Keratinocyte (primary cell): ENCODE measurements at regions not wholly inside any gene's neighbourhood (a gene's known extent, or its start where the extent isn't known, plus 50 kb on each side); places are given as distances from the start of the nearest gene placed in this dataset.

Experiments
- DNase-seq: peaks from one replicate; pipeline ENCODE4 v3.0.0-alpha.2; 2011; ENCODE audit warnings: low read depth, missing footprints, low spot score
- FAIRE-seq: peaks from 2 replicates; lab custom pipeline; 2011; peaks lifted over from hg19 to GRCh38; lab: Jason Lieb, UNC
- H2AFZ ChIP-seq: 2 replicates; pipeline ENCODE4 v1.6.0; 2012; ENCODE audit warnings: low read length, control low read depth, inconsistent platforms; ENCODE audit not compliant: control insufficient read depth
- H3K27ac ChIP-seq: 2 replicates; pipeline ENCODE4 v1.5.1; 2011; ENCODE audit warnings: low read length; ENCODE audit not compliant: control insufficient read depth, insufficient read depth
- H3K27me3 ChIP-seq: 3 replicates; pipeline ENCODE4 v1.6.0; 2011; ENCODE audit warnings: low read length; ENCODE audit not compliant: control insufficient read depth, insufficient read depth; ENCODE audit errors: extremely low read depth
- H3K36me3 ChIP-seq, 2 experiments: 2 replicates in 1 of 2; 3 replicates in 1 of 2; pipeline ENCODE4 v1.5.1; 2011; ENCODE audit warnings: low read length in 2 of 2, mild to moderate bottlenecking in 1 of 2; ENCODE audit not compliant: control insufficient read depth in 2 of 2, insufficient read depth in 2 of 2; ENCODE audit errors: extremely low read depth in 1 of 2
- H3K4me1 ChIP-seq: 3 replicates; pipeline ENCODE4 v1.5.1; 2011; ENCODE audit warnings: low read length; ENCODE audit not compliant: control insufficient read depth, insufficient read depth; ENCODE audit errors: extremely low read depth
- H3K4me2 ChIP-seq: 3 replicates; pipeline ENCODE4 v1.6.0; 2011; ENCODE audit warnings: low read depth, low read length; ENCODE audit not compliant: control insufficient read depth, insufficient read depth; ENCODE audit errors: extremely low read depth
- H3K4me3 ChIP-seq, 3 experiments: fragments of 200-600 bp in 1 of 3; sonication (generic) in 1 of 3; 2 replicates in 2 of 3; 3 replicates in 1 of 3; pipeline ENCODE4 v1.5.1; 2011 to 2016; ENCODE audit warnings: low read length in 3 of 3, mild to moderate bottlenecking in 3 of 3, control low read depth in 2 of 3, inconsistent platforms in 1 of 3, low read depth in 1 of 3, mixed read lengths in 1 of 3, mixed run types in 1 of 3, moderate library complexity in 1 of 3; ENCODE audit not compliant: control insufficient read depth in 2 of 3, insufficient read depth in 2 of 3; ENCODE audit errors: extremely low read depth in 1 of 3
- H3K79me2 ChIP-seq: 2 replicates; pipeline ENCODE4 v1.6.0; 2012; ENCODE audit warnings: low read length; ENCODE audit not compliant: control insufficient read depth, insufficient read depth
- H3K9ac ChIP-seq: 3 replicates; pipeline ENCODE4 v1.6.0; 2011; ENCODE audit warnings: low read length; ENCODE audit not compliant: control insufficient read depth, insufficient read depth; ENCODE audit errors: extremely low read depth
- H3K9me1 ChIP-seq: 3 replicates; pipeline ENCODE4 v1.6.0; 2011; ENCODE audit warnings: low read length; ENCODE audit not compliant: control insufficient read depth, insufficient read depth; ENCODE audit errors: extremely low read depth
- H3K9me3 ChIP-seq: 2 replicates; pipeline ENCODE4 v1.5.1; 2012; ENCODE audit warnings: low read depth, low read length; ENCODE audit not compliant: control insufficient read depth
- H4K20me1 ChIP-seq: 3 replicates; pipeline ENCODE4 v1.6.0; 2011; ENCODE audit warnings: low read length; ENCODE audit not compliant: control insufficient read depth, insufficient read depth; ENCODE audit errors: extremely low read depth
- CTCF ChIP-seq, 3 experiments: IDR thresholded peaks in 1 of 3; conservative IDR thresholded peaks in 1 of 3; optimal IDR thresholded peaks in 1 of 3; 2 replicates in 2 of 3; 3 replicates in 1 of 3; pipeline versions ENCODE3 to v1.5.1; 2011; ENCODE audit warnings: low read length in 3 of 3, mild to moderate bottlenecking in 3 of 3, moderate library complexity in 2 of 3, control low read depth in 1 of 3, inconsistent platforms in 1 of 3; ENCODE audit not compliant: insufficient read depth in 2 of 3; ENCODE audit errors: extremely low read depth in 1 of 3
- EZH2 ChIP-seq: IDR thresholded peaks from one replicate; pipeline ENCODE4 v1.6.1; 2012; ENCODE audit warnings: inconsistent platforms, mild to moderate bottlenecking, low read length, moderate library complexity
- dilution Hi-C: fragments of 300-500 bp; cut with MboI; formaldehyde crosslinking; loops from one replicate; pipeline ENCODE4 v1.7.0; 2020; ENCODE audit warnings: low sequenced_read_pairs; ENCODE audit not compliant: extremely low pct_ligation_motif_present

DNA sequence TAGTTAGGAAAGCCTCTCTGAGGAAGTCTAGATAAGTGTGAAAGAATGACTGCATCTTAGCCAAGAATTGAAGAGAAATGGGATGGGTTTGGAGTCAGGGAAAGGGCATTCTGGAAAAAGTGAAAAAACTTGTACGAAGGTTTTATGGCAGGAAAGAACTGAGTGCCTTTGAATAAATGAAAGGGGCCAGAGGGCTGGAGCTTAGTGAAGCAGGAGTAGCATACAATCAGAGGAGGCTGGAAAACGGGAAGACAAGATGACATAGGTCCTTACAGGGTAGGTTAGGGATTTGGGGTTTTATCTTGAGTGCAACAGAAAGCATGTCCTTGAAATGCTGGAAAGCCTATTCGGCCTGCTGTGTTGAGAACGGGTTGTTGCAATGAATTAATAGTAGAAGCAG is 152.6 kb upstream of the RND3 start:
- Histone ChIP-seq H3K4me2 (no peak overlapping the region), H3K9me1 (no peaks in the 10 kb centered on the region), H4K20me1 (no peaks in the 10 kb centered on the region), H3K36me3 (no peaks in the 10 kb centered on the region), H3K9ac (no peak overlapping the region), H3K27me3 (no peaks in the 10 kb centered on the region), H3K79me2 (no peaks in the 10 kb centered on the region), H3K4me3 (no peak overlapping the region), H2AFZ (no peak overlapping the region), H3K4me1 (peaks cover 6% of the 10 kb centered on the region), H3K9me3 (no peaks in the 10 kb centered on the region), H3K27ac (no peak overlapping the region)
- DNase-seq (no peak), FAIRE-seq (no peak)
- dilution Hi-C loops: no loop called here
- TF ChIP-seq CTCF (optimal IDR thresholded peaks at IDR 0.05 in 1 of 3, IDR thresholded peaks at IDR 0.05 in 1 of 3, conservative IDR thresholded peaks at IDR 0.05 in 1 of 3; ENCODE audit: extremely low read depth in 1 of 3, insufficient read depth in 2 of 3, low read length in 3 of 3) (no peak), EZH2 (no peak)

- no peak overlapping the region for H3K27ac ChIP-seq
- no peaks in the 10 kb centered on the region for H4K20me1 ChIP-seq
- no peak overlapping the region for H3K4me3 ChIP-seq
- no peak overlapping the region for H3K9ac ChIP-seq
- H3K9me1 ChIP-seq: no peaks in the 10 kb centered on the region
- TF ChIP-seq EZH2 (no peak), CTCF (optimal IDR thresholded peaks at IDR 0.05 in 1 of 3, IDR thresholded peaks at IDR 0.05 in 1 of 3, conservative IDR thresholded peaks at IDR 0.05 in 1 of 3; ENCODE audit: extremely low read depth in 1 of 3, insufficient read depth in 2 of 3, low read length in 3 of 3) (no peak)
- no peaks in the 10 kb centered on the region for H3K36me3 ChIP-seq
- no peaks in the 10 kb centered on the region for H3K79me2 ChIP-seq
- dilution Hi-C loops: no loop called here
- H3K4me1 ChIP-seq: peaks cover 4% of the 10 kb centered on the region
- no peak for FAIRE-seq
- no peaks in the 10 kb centered on the region for H3K27me3 ChIP-seq
- no peaks in the 10 kb centered on the region for H3K9me3 ChIP-seq
- DNase-seq: no peak
- no peak overlapping the region for H3K4me2 ChIP-seq
- no peak overlapping the region for H2AFZ ChIP-seq
Measured at GRCh38 chr2:150639383-150639782, 151.9 kb upstream of the RND3 start.
